Osteocyte (in vitro differentiated cells): ENCODE measurements at regions not wholly inside any gene's neighbourhood (a gene's known extent, or its start where the extent isn't known, plus 50 kb on each side); places are given as distances from the start of the nearest gene placed in this dataset.

Source experiments
- DNase-seq: peaks from one replicate; pipeline ENCODE4 v3.0.0; 2021; ENCODE audit warnings: mixed read lengths; ENCODE audit not compliant: unreplicated experiment; ENCODE audit errors: extremely low spot score
- H3K27ac Mint-ChIP-seq: one replicate; pipeline ENCODE4 v1.8.0; 2021; ENCODE audit warnings: mild to moderate bottlenecking, mixed read lengths; ENCODE audit not compliant: unreplicated experiment
- H3K27me3 Mint-ChIP-seq: one replicate; pipeline ENCODE4 v1.8.0; 2021; ENCODE audit warnings: mixed read lengths; ENCODE audit not compliant: unreplicated experiment
- H3K36me3 Mint-ChIP-seq: one replicate; pipeline ENCODE4 v1.8.0; 2021; ENCODE audit warnings: mixed read lengths; ENCODE audit not compliant: unreplicated experiment
- H3K4me1 Mint-ChIP-seq: one replicate; pipeline ENCODE4 v1.8.0; 2021; ENCODE audit warnings: mixed read lengths; ENCODE audit not compliant: unreplicated experiment
- H3K4me3 Mint-ChIP-seq: one replicate; pipeline ENCODE4 v1.8.0; 2021; ENCODE audit warnings: mild to moderate bottlenecking, moderate library complexity, mixed read lengths; ENCODE audit not compliant: unreplicated experiment
- H3K9me3 Mint-ChIP-seq: one replicate; pipeline ENCODE4 v1.8.0; 2021; ENCODE audit warnings: mixed read lengths; ENCODE audit not compliant: unreplicated experiment
- TF ChIP-seq, protein P1 (sequence below): fragments of 200-600 bp; sonication (generic); IDR thresholded peaks from 2 replicates; pipeline ENCODE4 v1.5.0; 2021; ENCODE audit warnings: antibody characterized with exemption, mild to moderate bottlenecking, moderate library complexity

DNA sequence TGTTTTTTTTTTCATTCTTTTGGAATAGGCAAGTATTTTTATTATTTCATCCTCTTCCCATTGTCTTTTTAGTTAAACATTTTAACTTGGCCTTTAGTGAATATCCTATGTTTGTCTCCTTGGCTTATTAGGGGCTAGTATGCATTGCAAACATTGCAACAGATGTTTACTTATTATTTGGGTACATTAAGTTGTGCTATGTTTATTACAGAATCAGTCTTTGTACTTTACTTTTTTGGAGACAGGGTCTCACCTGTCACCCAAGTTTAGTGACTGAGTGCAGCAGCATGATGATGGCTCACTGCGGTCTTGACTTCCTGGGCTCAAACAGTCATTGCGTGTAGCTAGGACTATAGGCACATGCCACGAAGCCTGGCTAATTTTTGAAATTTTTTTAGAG lies 51.1 kb upstream of the NUDT6 start:
- no peak for DNase-seq
- TF ChIP-seq, protein P1, sequence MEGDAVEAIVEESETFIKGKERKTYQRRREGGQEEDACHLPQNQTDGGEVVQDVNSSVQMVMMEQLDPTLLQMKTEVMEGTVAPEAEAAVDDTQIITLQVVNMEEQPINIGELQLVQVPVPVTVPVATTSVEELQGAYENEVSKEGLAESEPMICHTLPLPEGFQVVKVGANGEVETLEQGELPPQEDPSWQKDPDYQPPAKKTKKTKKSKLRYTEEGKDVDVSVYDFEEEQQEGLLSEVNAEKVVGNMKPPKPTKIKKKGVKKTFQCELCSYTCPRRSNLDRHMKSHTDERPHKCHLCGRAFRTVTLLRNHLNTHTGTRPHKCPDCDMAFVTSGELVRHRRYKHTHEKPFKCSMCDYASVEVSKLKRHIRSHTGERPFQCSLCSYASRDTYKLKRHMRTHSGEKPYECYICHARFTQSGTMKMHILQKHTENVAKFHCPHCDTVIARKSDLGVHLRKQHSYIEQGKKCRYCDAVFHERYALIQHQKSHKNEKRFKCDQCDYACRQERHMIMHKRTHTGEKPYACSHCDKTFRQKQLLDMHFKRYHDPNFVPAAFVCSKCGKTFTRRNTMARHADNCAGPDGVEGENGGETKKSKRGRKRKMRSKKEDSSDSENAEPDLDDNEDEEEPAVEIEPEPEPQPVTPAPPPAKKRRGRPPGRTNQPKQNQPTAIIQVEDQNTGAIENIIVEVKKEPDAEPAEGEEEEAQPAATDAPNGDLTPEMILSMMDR = no peak
- H3K4me3 Mint-ChIP-seq = no peak overlapping the region
- peaks cover 14% of the 10 kb centered on the region for H3K36me3 Mint-ChIP-seq
- no peaks in the 10 kb centered on the region for H3K27me3 Mint-ChIP-seq
- no peak overlapping the region for H3K27ac Mint-ChIP-seq
- peaks cover 6% of the 10 kb centered on the region for H3K9me3 Mint-ChIP-seq
- H3K4me1 Mint-ChIP-seq = peaks cover 10% of the 10 kb centered on the region

DNA sequence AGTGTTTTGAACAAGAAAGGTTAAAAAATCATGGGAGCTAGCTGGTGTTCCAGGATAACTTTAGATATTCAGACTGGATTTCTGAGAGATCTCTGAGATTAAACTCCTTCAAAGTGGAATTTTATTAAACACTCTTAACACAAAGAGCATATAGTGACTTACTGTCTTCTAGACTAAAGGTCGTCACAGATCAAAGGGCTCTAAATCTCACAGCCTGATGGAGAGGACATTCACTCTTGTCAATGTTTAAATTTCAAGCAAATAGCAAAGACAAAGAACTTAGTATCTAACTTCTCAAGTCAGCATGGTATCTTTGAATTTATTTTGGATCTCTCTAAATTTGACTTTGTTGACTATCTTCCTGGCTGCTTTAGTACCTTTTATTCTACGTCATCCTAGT lies 53.7 kb upstream of the NUDT6 start:
- Mint-ChIP-seq H3K9me3 (peaks cover 15% of the 10 kb centered on the region), H3K4me3 (no peak overlapping the region), H3K36me3 (peaks cover 29% of the 10 kb centered on the region), H3K27ac (no peak overlapping the region), H3K27me3 (no peaks in the 10 kb centered on the region), H3K4me1 (no peaks in the 10 kb centered on the region)
- no peak for DNase-seq
- TF ChIP-seq, protein P1 = no peak

GRCh38 chr4:122977103-122977502 lies 54.7 kb upstream of the NUDT6 start:
- no peaks in the 10 kb centered on the region for H3K27me3 Mint-ChIP-seq
- peaks cover 39% of the 10 kb centered on the region for H3K36me3 Mint-ChIP-seq
- H3K27ac Mint-ChIP-seq = no peak overlapping the region
- no peak overlapping the region for H3K4me3 Mint-ChIP-seq
- TF ChIP-seq, protein P1 = no peak
- H3K9me3 Mint-ChIP-seq = peaks cover 15% of the 10 kb centered on the region
- no peaks in the 10 kb centered on the region for H3K4me1 Mint-ChIP-seq
- no peak for DNase-seq

DNA sequence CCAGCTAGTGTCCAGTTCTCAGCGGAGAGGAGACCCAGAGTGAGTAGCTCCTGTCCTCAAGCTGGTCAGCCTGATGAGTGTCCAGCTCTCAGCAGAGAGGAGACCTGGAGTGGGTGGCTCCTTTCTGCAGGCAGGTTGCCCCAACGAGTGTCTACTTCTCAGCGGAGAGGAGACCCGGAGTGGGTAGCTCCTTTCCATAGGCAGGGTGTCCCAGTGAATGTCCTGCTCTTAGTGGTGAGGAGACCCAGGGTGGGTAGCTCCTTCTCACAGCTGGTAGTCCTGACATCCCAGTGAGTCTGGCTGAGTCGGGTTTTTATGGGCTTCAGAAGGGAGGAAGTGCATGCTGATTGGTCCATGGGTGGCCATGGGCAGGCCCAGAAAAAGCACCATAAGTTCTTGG lies 55.7 kb upstream of the NUDT6 start:
- peaks cover 40% of the 10 kb centered on the region for H3K36me3 Mint-ChIP-seq
- TF ChIP-seq, protein P1 = no peak
- H3K27ac Mint-ChIP-seq = no peak overlapping the region
- DNase-seq = no peak
- H3K4me3 Mint-ChIP-seq = no peak overlapping the region
- no peaks in the 10 kb centered on the region for H3K27me3 Mint-ChIP-seq
- peaks cover 15% of the 10 kb centered on the region for H3K9me3 Mint-ChIP-seq
- no peaks in the 10 kb centered on the region for H3K4me1 Mint-ChIP-seq

- Mint-ChIP-seq H3K27ac (no peak overlapping the region), H3K4me1 (no peaks in the 10 kb centered on the region), H3K27me3 (no peaks in the 10 kb centered on the region), H3K36me3 (peaks cover 44% of the 10 kb centered on the region), H3K4me3 (no peak overlapping the region), H3K9me3 (peaks cover 18% of the 10 kb centered on the region)
- DNase-seq = no peak
- TF ChIP-seq, protein P1 = no peak
Observed at GRCh38 chr4:122978789-122979188, 56.4 kb upstream of the NUDT6 start.
